GM18861 (cell line): ENCODE measurements at regions not wholly inside any gene's neighbourhood (a gene's known extent, or its start where the extent isn't known, plus 50 kb on each side); places are given as distances from the start of the nearest gene placed in this dataset.
A peak's percentile ranks its signal among the peaks of the same experiment; 100 is the strongest.
"Not testable (repeated sequence)": the region's sequence is repeated elsewhere in the genome, so short reads cannot be mapped to it uniquely, and the experiment has no call there.

Experiments used
- ATAC-seq: cut with Tn5 transposase; IDR thresholded peaks from one replicate; pipeline ENCODE4 v1.9.1; 2021; ENCODE audit not compliant: unreplicated experiment

GRCh38 chr5:109283086-109283485, 126.7 kb downstream of the PJA2 start:
- ATAC-seq = not testable (repeated sequence)

- no peak for ATAC-seq
Measured at GRCh38 chr5:109281136-109281690, 128.6 kb downstream of the PJA2 start.

GRCh38 chr5:109278141-109278540, 131.6 kb downstream of the PJA2 start:
- ATAC-seq = no peak

- no peak for ATAC-seq
Measured at GRCh38 chr5:109275919-109276318, 133.9 kb downstream of the PJA2 start.

- ATAC-seq = no peak
Measured at GRCh38 chr5:109273594-109273993, 136.2 kb downstream of the PJA2 start.

GRCh38 chr5:109267283-109267682, 142.5 kb downstream of the PJA2 start:
- no peak for ATAC-seq

GRCh38 chr5:109258755-109259154, 151.0 kb downstream of the PJA2 start:
- no peak for ATAC-seq

GRCh38 chr5:109256486-109256885, 153.3 kb downstream of the PJA2 start:
- ATAC-seq = no peak

- no peak for ATAC-seq
Measured at GRCh38 chr5:109254511-109254910, 155.3 kb downstream of the PJA2 start.

GRCh38 chr5:109253262-109253661, 156.5 kb downstream of the PJA2 start:
- no peak for ATAC-seq

- no peak for ATAC-seq
Measured at GRCh38 chr5:109252731-109253130, 157.0 kb downstream of the PJA2 start.

GRCh38 chr5:109250533-109251329, 159.0 kb downstream of the PJA2 start:
- no peak for ATAC-seq

GRCh38 chr5:109250080-109250479, 159.7 kb downstream of the PJA2 start:
- ATAC-seq = no peak

- no peak for ATAC-seq
Measured at GRCh38 chr5:109249126-109249525, 160.6 kb downstream of the PJA2 start.

- ATAC-seq = peak; percentile 83
Measured at GRCh38 chr5:109247986-109248385, 161.8 kb downstream of the PJA2 start.

- no peak for ATAC-seq
Measured at GRCh38 chr5:109246841-109247592, 162.8 kb downstream of the PJA2 start.
